Loucy (cell line): ENCODE measurements at regions not wholly inside any gene's neighbourhood (a gene's known extent, or its start where the extent isn't known, plus 50 kb on each side); places are given as distances from the start of the nearest gene placed in this dataset.
"Not testable (repeated sequence)": the region's sequence is repeated elsewhere in the genome, so short reads cannot be mapped to it uniquely, and the experiment has no call there.

Source experiments
- H2AFZ ChIP-seq: fragments of 200-600 bp; sonication (generic); 2 replicates; pipeline ENCODE4 v1.6.0; 2016; ENCODE audit warnings: antibody characterized with exemption, mild to moderate bottlenecking, low read length, moderate library complexity
- H3F3A ChIP-seq: fragments of 200-600 bp; 2 replicates; pipeline ENCODE4 v1.6.0; 2016; ENCODE audit warnings: antibody characterized with exemption, low read depth, mild to moderate bottlenecking
- H3K27me3 ChIP-seq: fragments of 200-600 bp; sonication (generic); 2 replicates; pipeline ENCODE4 v1.6.1; 2014; ENCODE audit warnings: low read length, mild to moderate bottlenecking; ENCODE audit not compliant: insufficient read depth, poor library complexity, severe bottlenecking
- H3K36me3 ChIP-seq: fragments of 200-600 bp; sonication (generic); 2 replicates; pipeline ENCODE4 v1.6.1; 2016; ENCODE audit warnings: low read length; ENCODE audit not compliant: insufficient read depth
- H3K4me1 ChIP-seq: fragments of 200-600 bp; sonication (generic); 2 replicates; pipeline ENCODE4 v1.5.1; 2014; ENCODE audit warnings: low read length, mild to moderate bottlenecking; ENCODE audit not compliant: insufficient read depth, poor library complexity, severe bottlenecking
- H3K4me2 ChIP-seq: fragments of 200-600 bp; sonication (generic); 2 replicates; pipeline ENCODE4 v1.6.0; 2014; ENCODE audit warnings: antibody characterized with exemption, low read length, low read depth, mild to moderate bottlenecking; ENCODE audit not compliant: poor library complexity, severe bottlenecking
- H3K4me3 ChIP-seq: fragments of 200-600 bp; sonication (generic); 2 replicates; pipeline ENCODE4 v1.5.1; 2014; ENCODE audit warnings: low read length, mild to moderate bottlenecking, mixed read lengths; ENCODE audit not compliant: poor library complexity, severe bottlenecking
- H3K79me2 ChIP-seq: fragments of 200-600 bp; sonication (generic); 2 replicates; pipeline ENCODE4 v1.6.1; 2014; ENCODE audit warnings: low read length; ENCODE audit not compliant: insufficient read depth
- H3K9ac ChIP-seq: fragments of 200-600 bp; sonication (generic); 2 replicates; pipeline ENCODE4 v1.6.0; 2014; ENCODE audit warnings: mild to moderate bottlenecking, low read depth, low read length, moderate library complexity; ENCODE audit not compliant: poor library complexity, severe bottlenecking
- H3K9me2 ChIP-seq: fragments of 200-600 bp; sonication (generic); replicated peaks from 2 replicates; pipeline ENCODE4 v1.6.1; 2016; ENCODE audit warnings: low read depth, low read length, mixed read lengths
- H3K9me3 ChIP-seq: fragments of 200-600 bp; sonication (generic); 2 replicates; pipeline ENCODE4 v1.6.1; 2014; ENCODE audit warnings: mild to moderate bottlenecking, antibody characterized with exemption, low read length, low read depth; ENCODE audit not compliant: insufficient read depth
- H4K20me1 ChIP-seq: fragments of 200-600 bp; sonication (generic); 2 replicates; pipeline ENCODE4 v1.6.0; 2014; ENCODE audit warnings: antibody characterized with exemption, low read length, mild to moderate bottlenecking; ENCODE audit not compliant: insufficient read depth, poor library complexity, severe bottlenecking
- CTCF ChIP-seq: fragments of 200-600 bp; sonication (generic); conservative IDR thresholded peaks from 2 replicates; pipeline ENCODE4 v1.5.1; 2014; ENCODE audit warnings: mild to moderate bottlenecking, antibody characterized with exemption, low read length
- EZH2phosphoT487 ChIP-seq: fragments of 200-600 bp; IDR thresholded peaks from 2 replicates; pipeline ENCODE4 v1.6.1; 2018; ENCODE audit warnings: antibody characterized with exemption, mild to moderate bottlenecking, moderate library complexity, borderline replicate concordance

DNA sequence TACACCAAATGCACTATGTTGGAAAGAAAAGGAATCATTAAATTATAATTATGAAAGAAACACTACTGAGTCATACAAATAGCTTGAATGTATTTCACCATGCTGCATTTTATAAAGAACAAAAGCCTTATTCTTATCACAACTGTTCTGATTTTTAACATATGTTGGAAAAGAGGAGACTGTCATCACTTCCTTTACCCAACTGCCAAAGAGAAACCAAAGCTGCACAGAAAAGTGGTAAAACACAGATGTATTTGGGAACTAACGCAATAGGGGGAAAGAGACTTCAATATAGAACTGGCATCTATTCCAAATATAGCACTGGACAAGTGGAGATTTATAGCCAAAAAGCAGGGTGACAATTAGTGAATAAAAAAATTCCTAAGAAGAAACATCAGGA, 181.0 kb downstream of the SPANXN3 start:
- TF ChIP-seq CTCF, result no peak
- no peak for TF ChIP-seq EZH2phosphoT487
- Histone ChIP-seq H3K9ac (no peak overlapping the region), H3K27me3 (no peaks in the 10 kb centered on the region), H3K36me3 (no peaks in the 10 kb centered on the region), H3F3A (no peaks in the 10 kb centered on the region), H3K79me2 (no peaks in the 10 kb centered on the region), H2AFZ (no peak overlapping the region), H3K4me2 (no peak overlapping the region), H3K4me3 (no peak overlapping the region), H3K9me3 (no peaks in the 10 kb centered on the region), H3K9me2 (no peaks in the 10 kb centered on the region), H3K4me1 (no peaks in the 10 kb centered on the region), H4K20me1 (no peaks in the 10 kb centered on the region)

DNA sequence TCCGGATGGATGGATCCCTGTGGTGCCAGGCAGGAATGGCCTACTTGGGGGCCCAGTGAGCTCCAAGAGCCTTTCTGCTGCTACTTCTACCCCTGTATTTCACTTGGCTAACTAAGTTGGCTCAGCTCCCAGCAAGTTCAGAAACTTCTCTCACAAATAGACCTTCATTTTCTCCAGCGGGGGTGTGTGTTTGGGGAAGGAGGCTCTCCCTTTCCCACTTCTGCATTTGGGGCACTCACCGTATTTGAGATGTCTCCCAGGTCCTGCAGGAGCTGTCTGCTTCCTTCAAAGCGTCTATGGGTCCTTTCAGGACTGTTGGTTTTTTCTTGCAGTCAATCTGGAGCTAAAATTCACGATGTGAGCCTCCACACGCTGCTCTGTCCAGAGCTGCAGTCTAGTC, 197.7 kb downstream of the SPANXN3 start:
- Histone ChIP-seq H3K79me2 (no peaks in the 10 kb centered on the region), H2AFZ (no peak overlapping the region), H3K9me3 (no peaks in the 10 kb centered on the region), H4K20me1 (no peaks in the 10 kb centered on the region), H3K36me3 (no peaks in the 10 kb centered on the region), H3K4me2 (no peak overlapping the region), H3K4me3 (no peak overlapping the region), H3F3A (no peaks in the 10 kb centered on the region), H3K9me2 (no peaks in the 10 kb centered on the region), H3K4me1 (no peaks in the 10 kb centered on the region), H3K27me3 (no peaks in the 10 kb centered on the region), H3K9ac (no peak overlapping the region)
- TF ChIP-seq EZH2phosphoT487 (no peak), CTCF (no peak)

- H3K9ac ChIP-seq, H3K4me3 ChIP-seq, H2AFZ ChIP-seq, H3K36me3 ChIP-seq, H3K27me3 ChIP-seq, H3K9me3 ChIP-seq, H4K20me1 ChIP-seq, H3K79me2 ChIP-seq, H3K9me2 ChIP-seq, H3F3A ChIP-seq, H3K4me2 ChIP-seq, H3K4me1 ChIP-seq: not testable (repeated sequence)
These were observed 198.4 kb downstream of the SPANXN3 start for GRCh38 chrX:143318857-143319256.

DNA sequence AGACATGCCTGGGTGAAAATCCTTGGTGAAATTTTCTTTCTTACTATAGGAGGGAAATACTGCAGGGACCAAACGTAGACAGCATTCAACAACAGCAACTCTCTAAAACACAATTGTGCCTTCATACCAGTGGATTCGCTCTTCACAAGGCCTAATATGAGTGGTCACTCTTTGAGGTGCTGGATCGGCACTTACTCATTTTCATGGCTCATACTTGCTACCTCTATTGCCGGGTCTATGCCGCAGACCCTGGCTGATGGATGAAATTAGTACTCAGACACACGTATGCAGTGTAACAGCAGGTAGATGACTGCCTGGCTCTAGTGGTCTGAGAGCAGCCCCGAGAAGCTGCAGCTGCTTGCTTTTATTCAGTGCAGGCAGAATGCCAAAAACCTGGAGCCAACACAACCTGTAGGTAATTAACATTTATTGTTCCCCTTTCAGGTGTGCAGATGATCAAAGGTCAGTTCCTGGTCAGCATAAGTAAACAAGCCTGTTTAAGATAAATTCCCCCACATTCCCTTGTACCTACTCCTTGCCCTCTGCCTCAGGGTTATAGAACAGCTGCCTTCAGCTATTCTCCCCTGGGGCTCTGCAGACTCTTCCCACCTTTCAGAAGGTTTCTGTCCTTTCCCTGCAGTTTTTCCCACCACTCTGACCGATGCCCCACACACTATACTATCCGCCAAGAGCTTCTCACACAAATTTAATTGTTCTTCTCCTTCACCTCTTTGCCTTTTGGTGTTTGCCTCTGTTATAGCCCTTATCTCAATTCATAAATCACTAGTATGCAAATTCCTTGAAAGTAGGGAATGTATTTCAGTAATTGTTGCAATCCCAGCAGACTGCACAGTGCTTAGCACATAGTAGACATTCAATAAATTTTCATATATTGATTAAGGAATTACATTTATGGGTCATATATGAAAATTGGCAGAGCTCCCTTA, 210.0 kb downstream of the SPANXN3 start:
- Histone ChIP-seq H3K27me3 (no peaks in the 10 kb centered on the region), H2AFZ (no peak overlapping the region), H3K9me2 (no peaks in the 10 kb centered on the region), H4K20me1 (no peaks in the 10 kb centered on the region), H3K79me2 (no peaks in the 10 kb centered on the region), H3K36me3 (no peaks in the 10 kb centered on the region), H3K4me2 (no peak overlapping the region), H3K9me3 (no peaks in the 10 kb centered on the region), H3K9ac (no peak overlapping the region), H3F3A (no peaks in the 10 kb centered on the region), H3K4me1 (no peaks in the 10 kb centered on the region), H3K4me3 (no peak overlapping the region)
- no peak for TF ChIP-seq CTCF
- no peak for TF ChIP-seq EZH2phosphoT487
